ENCODE measurements at regions not wholly inside any gene's neighbourhood (a gene's known extent, or its start where the extent isn't known, plus 50 kb on each side); places are given as distances from the start of the nearest gene placed in this dataset.

DNA sequence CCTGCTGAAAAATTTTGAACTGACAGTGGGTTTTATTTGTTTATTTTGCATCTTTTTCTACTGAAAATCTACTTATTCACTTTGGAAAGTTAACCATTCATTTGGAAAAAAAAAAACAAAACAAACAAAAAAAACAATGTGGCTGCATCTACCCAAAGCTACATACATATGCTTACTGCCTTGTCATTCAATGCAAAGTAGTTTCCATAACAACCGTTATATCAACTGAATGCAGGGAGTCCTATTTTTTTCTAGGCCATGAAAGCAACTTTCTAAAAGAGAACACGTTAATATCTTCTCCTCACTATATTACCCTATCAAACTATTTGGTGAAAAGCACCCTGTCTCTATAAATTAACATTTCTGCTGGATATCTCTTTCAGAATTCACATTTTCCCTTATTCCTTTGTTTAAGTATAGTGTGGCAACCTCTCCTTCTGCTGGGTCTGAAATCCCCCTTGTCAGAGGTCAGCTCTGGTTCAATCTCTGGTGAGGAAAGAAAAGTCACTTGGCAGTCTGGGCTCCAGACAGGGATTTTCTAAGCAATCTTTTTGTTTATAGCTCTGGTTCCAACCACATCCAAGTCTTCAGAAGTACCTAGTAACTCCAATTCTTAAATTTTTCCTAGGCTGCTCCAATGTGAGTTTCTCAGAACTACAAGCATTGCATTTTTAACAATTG lies 528.4 kb upstream of the TOM1L1 start:
- TF ChIP-seq CTCF (IDR thresholded peaks at IDR 0.05; ENCODE audit: low read depth, low read length), result no peak
- no peak for TF ChIP-seq EZH2phosphoT487 (IDR thresholded peaks at IDR 0.05; ENCODE audit: low read depth)

All from OCI-LY3 (cell line).